Cardiac muscle cell (in vitro differentiated cells and primary cell): ENCODE measurements at regions not wholly inside any gene's neighbourhood (a gene's known extent, or its start where the extent isn't known, plus 50 kb on each side); places are given as distances from the start of the nearest gene placed in this dataset.

Experiments
- DNase-seq, 2 donors: peaks; one replicate each; pipeline versions ENCODE4 v3.0.0 to v3.0.0-alpha.2; 2010 to 2017; ENCODE audit warnings: low read depth in 1 of 2, low spot score in 1 of 2
- H3K27ac ChIP-seq: fragments of 200-600 bp; sonication (generic); 2 replicates; pipeline ENCODE4 v1.5.1; 2016
- H3K27me3 ChIP-seq: fragments of 200-600 bp; sonication (generic); 2 replicates; pipeline ENCODE4 v1.6.0; 2016; ENCODE audit warnings: control low read depth
- H3K36me3 ChIP-seq: fragments of 200-600 bp; sonication (generic); 2 replicates; pipeline ENCODE4 v1.5.1; 2016; ENCODE audit warnings: control low read depth
- H3K4me1 ChIP-seq: fragments of 200-600 bp; sonication (generic); 2 replicates; pipeline ENCODE4 v1.8.1; 2017; ENCODE audit warnings: low read depth, mild to moderate bottlenecking, mixed run types
- H3K4me3 ChIP-seq: fragments of 200-600 bp; sonication (generic); 2 replicates; pipeline ENCODE4 v1.5.1; 2016; ENCODE audit warnings: mild to moderate bottlenecking
- H3K9me3 ChIP-seq: fragments of 200-600 bp; sonication (generic); 2 replicates; pipeline ENCODE4 v1.5.1; 2017; ENCODE audit warnings: low read depth, mild to moderate bottlenecking, control low read depth
- CTCF ChIP-seq: IDR thresholded peaks from 2 replicates; pipeline ENCODE4 v1.5.1; 2012; ENCODE audit warnings: low read depth, mild to moderate bottlenecking, low read length

DNA sequence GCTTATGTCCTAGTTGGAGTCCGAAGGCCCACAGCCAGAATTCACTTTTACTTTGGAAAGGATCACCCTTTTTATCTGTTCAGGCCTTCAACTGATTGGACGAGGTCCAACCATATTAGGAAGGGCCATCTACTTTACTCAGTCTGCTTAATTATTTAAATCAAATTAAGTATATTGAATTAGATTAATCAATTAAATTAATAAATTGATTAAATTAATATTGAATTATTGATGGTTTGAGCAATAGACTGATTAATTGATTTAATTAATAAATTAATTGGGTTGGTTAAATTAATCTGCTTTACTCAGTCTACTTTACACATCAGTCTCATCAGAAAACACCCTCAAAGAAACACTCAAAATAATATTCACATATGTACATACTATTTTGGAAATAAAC lies 816.9 kb upstream of the POT1 start:
- Histone ChIP-seq H3K36me3 (no peaks in the 10 kb centered on the region), H3K27ac (no peak overlapping the region), H3K9me3 (no peaks in the 10 kb centered on the region), H3K4me3 (no peak overlapping the region), H3K27me3 (no peaks in the 10 kb centered on the region), H3K4me1 (no peaks in the 10 kb centered on the region)
- DNase-seq, result no peak
- no peak for TF ChIP-seq CTCF

- TF ChIP-seq CTCF, result no peak
- no peaks in the 10 kb centered on the region for H3K36me3 ChIP-seq
- DNase-seq, result no peak
Observed at GRCh38 chr7:125727215-125727614, 797.6 kb upstream of the POT1 start.

DNA sequence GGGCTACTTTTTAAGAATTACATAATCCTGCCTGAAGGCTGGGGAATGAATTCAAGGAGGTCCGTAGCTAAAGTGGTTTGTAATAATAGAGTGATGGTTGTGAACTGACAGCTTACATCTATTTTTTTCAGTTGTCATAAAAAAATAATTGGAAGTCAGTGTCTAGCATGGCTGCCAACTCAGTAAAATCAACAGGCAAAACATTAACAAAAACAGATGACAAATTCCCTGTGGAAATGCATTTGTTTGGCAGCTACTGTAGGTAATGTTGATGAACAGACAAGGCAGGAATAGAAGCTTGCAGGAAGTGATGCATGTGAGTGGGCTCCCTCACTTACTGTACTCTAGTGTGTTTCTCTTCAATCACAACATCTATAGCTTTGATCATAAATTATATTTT lies 766.0 kb upstream of the POT1 start:
- no peaks in the 10 kb centered on the region for H3K4me1 ChIP-seq
- no peak for TF ChIP-seq CTCF

More at GRCh38 chr7:125727215-125727614, 797.6 kb upstream of the POT1 start:
- Histone ChIP-seq H3K9me3 (no peaks in the 10 kb centered on the region), H3K27ac (no peak overlapping the region), H3K4me3 (no peak overlapping the region), H3K27me3 (no peaks in the 10 kb centered on the region), H3K4me1 (no peaks in the 10 kb centered on the region)

GRCh38 chr7:125683156-125683555 lies 753.5 kb upstream of the POT1 start:
- Histone ChIP-seq H3K4me1 (no peaks in the 10 kb centered on the region), H3K27ac (no peak overlapping the region), H3K36me3 (no peaks in the 10 kb centered on the region), H3K4me3 (no peak overlapping the region), H3K27me3 (no peaks in the 10 kb centered on the region), H3K9me3 (no peaks in the 10 kb centered on the region)
- no peak for TF ChIP-seq CTCF
- no peak for DNase-seq

More for the DNA sequence above, 766.0 kb upstream of the POT1 start:
- no peaks in the 10 kb centered on the region for H3K36me3 ChIP-seq
- DNase-seq, result no peak
- H3K27ac ChIP-seq, result no peak overlapping the region
- H3K9me3 ChIP-seq, result no peaks in the 10 kb centered on the region
- H3K27me3 ChIP-seq, result no peaks in the 10 kb centered on the region
- no peak overlapping the region for H3K4me3 ChIP-seq

DNA sequence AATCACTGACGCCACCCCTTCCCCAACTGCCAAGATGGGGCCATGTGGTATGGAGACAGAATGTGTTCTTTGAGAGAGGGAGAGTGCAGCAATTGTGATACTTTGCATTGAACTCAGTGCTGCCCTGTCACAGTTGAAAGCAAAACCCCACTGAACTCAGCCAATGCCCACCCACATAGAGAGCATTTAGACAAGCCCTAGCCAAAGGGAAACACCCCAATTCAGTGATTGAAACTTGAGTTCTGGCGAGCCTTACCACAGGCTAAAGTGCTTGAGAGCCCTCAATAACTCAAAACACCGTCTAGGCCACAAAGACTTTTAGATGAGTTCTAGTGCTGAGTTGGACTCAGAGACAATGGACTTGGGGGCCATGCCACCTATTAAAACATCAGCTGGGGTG lies 751.9 kb upstream of the POT1 start:
- Histone ChIP-seq H3K4me3 (no peak overlapping the region), H3K9me3 (no peaks in the 10 kb centered on the region), H3K4me1 (no peaks in the 10 kb centered on the region), H3K27me3 (no peaks in the 10 kb centered on the region), H3K36me3 (no peaks in the 10 kb centered on the region), H3K27ac (no peak overlapping the region)
- no peak for DNase-seq
- TF ChIP-seq CTCF, result no peak

DNA sequence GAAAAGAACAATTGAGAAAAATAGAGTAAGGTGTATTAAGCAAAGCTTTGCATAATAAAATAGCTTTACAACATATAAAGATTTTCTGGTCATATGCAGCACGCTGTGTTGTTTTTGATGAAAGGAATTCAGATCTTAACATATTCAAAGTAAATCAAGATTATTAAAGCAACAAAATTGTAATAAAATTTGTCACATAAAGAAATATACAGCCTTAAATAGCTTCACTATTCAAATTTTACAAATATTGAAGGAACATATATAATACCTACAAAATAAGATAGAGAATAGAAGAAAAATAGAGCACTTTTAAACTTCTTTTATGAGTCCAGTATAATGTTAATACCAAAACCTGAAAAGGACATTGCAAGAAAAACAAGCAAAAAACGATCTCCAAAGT lies 749.1 kb upstream of the POT1 start:
- no peaks in the 10 kb centered on the region for H3K36me3 ChIP-seq
- no peaks in the 10 kb centered on the region for H3K9me3 ChIP-seq
- H3K4me1 ChIP-seq, result no peaks in the 10 kb centered on the region
- no peaks in the 10 kb centered on the region for H3K27me3 ChIP-seq
- no peak for TF ChIP-seq CTCF
- no peak overlapping the region for H3K4me3 ChIP-seq
- no peak for DNase-seq
- H3K27ac ChIP-seq, result no peak overlapping the region
